ENCODE measurements at regions not wholly inside any gene's neighbourhood (a gene's known extent, or its start where the extent isn't known, plus 50 kb on each side); places are given as distances from the start of the nearest gene placed in this dataset.

- H3K27me3 ChIP-seq (ENCODE audit: low read depth): peaks cover 12% of the 10 kb centered on the region
- intact Hi-C loops (cut with micrococcal nuclease): no loop called here
- peaks cover 13% of the 10 kb centered on the region for H3K9me3 ChIP-seq (replicated peaks)
- H3K4me1 ChIP-seq: no peaks in the 10 kb centered on the region
- no peaks in the 10 kb centered on the region for H3K36me3 ChIP-seq
- no peak for DNase-seq
- H3K27ac ChIP-seq (replicated peaks): no peak overlapping the region
- TF ChIP-seq CTCF (IDR thresholded peaks at IDR 0.05; ENCODE audit: borderline replicate concordance): no peak
- H3K4me3 ChIP-seq: no peak overlapping the region
Observed at GRCh38 chr2:64350996-64351395, 103.0 kb upstream of the LGALSL start.

- Histone ChIP-seq H3K27me3 (ENCODE audit: low read depth) (peaks cover 18% of the 10 kb centered on the region), H3K4me3 (no peak overlapping the region), H3K27ac (replicated peaks) (no peak overlapping the region), H3K36me3 (no peaks in the 10 kb centered on the region), H3K4me1 (no peaks in the 10 kb centered on the region), H3K9me3 (replicated peaks) (peaks cover 13% of the 10 kb centered on the region)
- intact Hi-C loops (cut with micrococcal nuclease): no loop called here
- no peak for TF ChIP-seq CTCF (IDR thresholded peaks at IDR 0.05; ENCODE audit: borderline replicate concordance)
- no peak for DNase-seq
Observed at GRCh38 chr2:64352292-64352691, 101.7 kb upstream of the LGALSL start.

GRCh38 chr2:64354857-64355680 lies 98.9 kb upstream of the LGALSL start:
- intact Hi-C loops (cut with micrococcal nuclease): no loop called here
- H3K4me3 ChIP-seq: no peak overlapping the region
- no peak for TF ChIP-seq CTCF (IDR thresholded peaks at IDR 0.05; ENCODE audit: borderline replicate concordance)
- H3K4me1 ChIP-seq: peaks cover 6% of the 10 kb centered on the region
- DNase-seq: no peak
- H3K9me3 ChIP-seq (replicated peaks): peaks cover 13% of the 10 kb centered on the region
- H3K27ac ChIP-seq (replicated peaks): no peak overlapping the region
- H3K36me3 ChIP-seq: no peaks in the 10 kb centered on the region
- H3K27me3 ChIP-seq (ENCODE audit: low read depth): peaks cover 42% of the 10 kb centered on the region

- Histone ChIP-seq H3K4me1 (peaks cover 10% of the 10 kb centered on the region), H3K36me3 (no peaks in the 10 kb centered on the region), H3K4me3 (no peak overlapping the region), H3K27me3 (ENCODE audit: low read depth) (peaks cover 59% of the 10 kb centered on the region), H3K27ac (replicated peaks) (no peak overlapping the region), H3K9me3 (replicated peaks) (peaks cover 13% of the 10 kb centered on the region)
- no peak for DNase-seq
- intact Hi-C loops (cut with micrococcal nuclease): no loop called here
- no peak for TF ChIP-seq CTCF (IDR thresholded peaks at IDR 0.05; ENCODE audit: borderline replicate concordance)
Observed at GRCh38 chr2:64356906-64357305, 97.1 kb upstream of the LGALSL start.

- H3K27me3 ChIP-seq (ENCODE audit: low read depth): peaks cover 80% of the 10 kb centered on the region
- H3K4me3 ChIP-seq: no peak overlapping the region
- no peak for TF ChIP-seq CTCF (IDR thresholded peaks at IDR 0.05; ENCODE audit: borderline replicate concordance)
- H3K36me3 ChIP-seq: no peaks in the 10 kb centered on the region
- H3K9me3 ChIP-seq (replicated peaks): no peaks in the 10 kb centered on the region
- H3K4me1 ChIP-seq: peaks cover 10% of the 10 kb centered on the region
- no peak for DNase-seq
- intact Hi-C loops (cut with micrococcal nuclease): no loop called here
- no peak overlapping the region for H3K27ac ChIP-seq (replicated peaks)
Observed at GRCh38 chr2:64359171-64359891, 94.6 kb upstream of the LGALSL start.
